ENCODE measurements at regions not wholly inside any gene's neighbourhood (a gene's known extent, or its start where the extent isn't known, plus 50 kb on each side); places are given as distances from the start of the nearest gene placed in this dataset.
"Not testable (repeated sequence)": the region's sequence is repeated elsewhere in the genome, so short reads cannot be mapped to it uniquely, and the experiment has no call there.

DNA sequence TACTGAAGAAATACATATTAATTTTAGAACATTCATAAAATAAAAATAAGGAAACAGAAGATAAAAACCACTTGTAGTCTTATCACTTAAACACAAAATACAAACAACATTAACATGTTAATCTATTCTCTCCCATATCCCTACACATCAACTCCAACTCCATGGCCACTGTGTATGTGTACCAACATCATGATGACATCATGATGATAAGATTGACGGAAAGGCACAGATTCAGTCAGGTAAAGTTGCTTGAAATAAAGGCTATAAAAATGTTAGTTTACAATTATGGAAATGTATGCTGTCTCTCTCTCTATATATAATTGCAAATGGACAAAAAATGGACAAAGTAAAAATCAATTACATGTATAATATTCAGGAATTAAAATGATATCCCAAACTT lies 388.5 kb upstream of the UBE2E3 start:
- 78% methylated on average over 1 of the region's 1 CpG for WGBS (ENCODE audit: low lambda C conversion rate)
- Histone ChIP-seq H3K4me1 (ENCODE audit: control insufficient read depth in 1 of 2, insufficient read depth in 2 of 2, low read depth in 1 of 2, low read length in 1 of 2) (no peaks in the 10 kb centered on the region), H3K4me2 (no peak overlapping the region), H3K4me3 (ENCODE audit: low read depth in 2 of 2, low read length in 1 of 2) (no peak overlapping the region), H3F3A (replicated peaks; ENCODE audit: insufficient read depth) (no peaks in the 10 kb centered on the region), H3K27ac (ENCODE audit: low read depth in 2 of 2, low read length in 1 of 2) (no peak overlapping the region), H3K9me2 (no peaks in the 10 kb centered on the region), H3K27me3 (ENCODE audit: insufficient read depth) (no peaks in the 10 kb centered on the region), H2AFZ (ENCODE audit: low read depth) (no peak overlapping the region), H3K36me3 (replicated peaks in 1 of 2; ENCODE audit: control insufficient read depth in 1 of 2, insufficient read depth in 2 of 2, low read length in 1 of 2) (no peaks in the 10 kb centered on the region), H3K79me2 (ENCODE audit: insufficient read depth) (no peaks in the 10 kb centered on the region), H3K9ac (no peak overlapping the region), H3K9me3 (no peaks in the 10 kb centered on the region), H4K20me1 (ENCODE audit: insufficient read depth) (no peaks in the 10 kb centered on the region)
- POLR2A ChIA-PET = no interaction called here
- CTCF ChIA-PET = no interaction called here
- no peak for DNase-seq
- TF ChIP-seq, protein P1, sequence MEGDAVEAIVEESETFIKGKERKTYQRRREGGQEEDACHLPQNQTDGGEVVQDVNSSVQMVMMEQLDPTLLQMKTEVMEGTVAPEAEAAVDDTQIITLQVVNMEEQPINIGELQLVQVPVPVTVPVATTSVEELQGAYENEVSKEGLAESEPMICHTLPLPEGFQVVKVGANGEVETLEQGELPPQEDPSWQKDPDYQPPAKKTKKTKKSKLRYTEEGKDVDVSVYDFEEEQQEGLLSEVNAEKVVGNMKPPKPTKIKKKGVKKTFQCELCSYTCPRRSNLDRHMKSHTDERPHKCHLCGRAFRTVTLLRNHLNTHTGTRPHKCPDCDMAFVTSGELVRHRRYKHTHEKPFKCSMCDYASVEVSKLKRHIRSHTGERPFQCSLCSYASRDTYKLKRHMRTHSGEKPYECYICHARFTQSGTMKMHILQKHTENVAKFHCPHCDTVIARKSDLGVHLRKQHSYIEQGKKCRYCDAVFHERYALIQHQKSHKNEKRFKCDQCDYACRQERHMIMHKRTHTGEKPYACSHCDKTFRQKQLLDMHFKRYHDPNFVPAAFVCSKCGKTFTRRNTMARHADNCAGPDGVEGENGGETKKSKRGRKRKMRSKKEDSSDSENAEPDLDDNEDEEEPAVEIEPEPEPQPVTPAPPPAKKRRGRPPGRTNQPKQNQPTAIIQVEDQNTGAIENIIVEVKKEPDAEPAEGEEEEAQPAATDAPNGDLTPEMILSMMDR (IDR thresholded peaks at IDR 0.05) = no peak
- TF ChIP-seq RXRA (IDR thresholded peaks at IDR 0.05; ENCODE audit: borderline replicate concordance, low read depth) = no peak
- TF ChIP-seq, protein P2, sequence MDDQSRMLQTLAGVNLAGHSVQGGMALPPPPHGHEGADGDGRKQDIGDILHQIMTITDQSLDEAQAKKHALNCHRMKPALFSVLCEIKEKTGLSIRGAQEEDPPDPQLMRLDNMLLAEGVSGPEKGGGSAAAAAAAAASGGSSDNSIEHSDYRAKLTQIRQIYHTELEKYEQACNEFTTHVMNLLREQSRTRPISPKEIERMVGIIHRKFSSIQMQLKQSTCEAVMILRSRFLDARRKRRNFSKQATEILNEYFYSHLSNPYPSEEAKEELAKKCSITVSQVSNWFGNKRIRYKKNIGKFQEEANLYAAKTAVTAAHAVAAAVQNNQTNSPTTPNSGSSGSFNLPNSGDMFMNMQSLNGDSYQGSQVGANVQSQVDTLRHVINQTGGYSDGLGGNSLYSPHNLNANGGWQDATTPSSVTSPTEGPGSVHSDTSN (IDR thresholded peaks at IDR 0.05) = no peak
- no peak for TF ChIP-seq YY1 (IDR thresholded peaks at IDR 0.05; ENCODE audit: low read depth)

DNA sequence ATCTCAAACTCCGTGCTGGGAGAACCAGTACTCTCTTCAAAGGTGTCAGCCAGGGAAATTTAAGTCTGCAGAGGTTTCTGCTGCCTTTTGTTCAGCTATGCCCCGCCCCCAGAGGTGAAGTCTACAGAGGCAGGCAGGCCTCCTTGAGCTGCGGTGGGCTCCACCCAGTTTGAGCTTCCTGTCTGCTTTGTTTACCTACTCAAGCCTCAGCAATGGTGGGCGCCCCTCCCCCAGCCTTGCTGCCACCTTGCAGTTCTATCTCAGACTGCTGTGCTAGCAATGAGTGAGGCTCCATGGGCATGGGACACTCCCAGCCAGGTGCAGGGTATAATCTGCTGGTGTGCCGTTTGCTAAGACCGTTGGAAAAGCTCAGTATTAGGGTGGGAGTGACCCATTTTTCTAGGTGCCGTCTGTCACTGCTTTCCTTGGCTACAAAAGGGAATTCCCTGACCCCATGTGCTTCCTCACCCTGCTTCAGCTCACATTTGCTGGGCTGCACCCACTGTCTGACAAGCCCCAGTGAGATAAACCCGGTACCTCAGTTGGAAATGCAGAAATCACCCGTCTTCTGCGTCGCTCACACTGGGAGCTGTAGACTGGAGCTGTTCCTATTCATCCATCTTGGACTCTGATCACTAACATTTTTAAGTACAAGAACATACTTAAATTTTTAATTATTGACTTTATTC lies 389.2 kb upstream of the UBE2E3 start:
- 71% methylated on average over 6 of the region's 11 CpGs for WGBS (ENCODE audit: low lambda C conversion rate)
- H3K79me2 ChIP-seq (ENCODE audit: insufficient read depth) = not testable (repeated sequence)

DNA sequence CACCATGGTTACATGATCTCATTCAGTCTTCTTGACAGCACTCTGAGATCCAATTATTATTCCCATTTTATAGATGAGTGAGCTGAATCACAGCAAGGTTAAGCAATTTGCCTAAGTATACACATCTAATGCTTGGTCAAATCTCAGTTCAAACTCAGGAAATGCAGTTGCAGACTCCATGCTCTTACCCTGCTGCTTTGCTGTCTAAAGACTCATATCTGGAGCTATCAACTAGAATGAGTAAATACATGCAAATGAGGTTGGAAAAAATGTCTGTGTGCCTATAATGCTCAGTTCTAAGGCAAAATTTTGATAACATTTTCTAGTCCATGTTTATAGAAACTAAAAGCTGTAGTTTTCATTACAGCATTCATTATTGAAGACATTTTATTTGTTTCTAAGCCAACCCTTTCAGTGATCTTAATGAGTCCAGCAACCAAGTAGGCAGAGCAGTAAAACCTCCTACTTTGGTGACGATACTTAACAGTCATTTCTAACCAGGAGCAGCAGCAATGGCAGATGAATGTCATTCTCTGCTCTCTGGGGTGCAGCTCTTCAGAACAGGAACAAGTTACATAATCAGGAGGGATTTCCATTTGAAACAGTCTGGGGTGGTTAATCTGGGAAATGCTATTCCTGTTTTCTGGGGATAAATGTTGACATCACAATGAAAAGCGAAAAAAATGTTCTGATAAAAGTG lies 396.8 kb upstream of the UBE2E3 start:
- no peak for DNase-seq
- CTCF ChIA-PET = no interaction called here
- Histone ChIP-seq H3K79me2 (ENCODE audit: insufficient read depth) (no peaks in the 10 kb centered on the region), H4K20me1 (ENCODE audit: insufficient read depth) (no peaks in the 10 kb centered on the region), H3K4me2 (no peak overlapping the region), H3K27me3 (ENCODE audit: insufficient read depth) (no peaks in the 10 kb centered on the region), H3K9me3 (no peaks in the 10 kb centered on the region), H3K4me3 (ENCODE audit: low read depth in 2 of 2, low read length in 1 of 2) (no peak overlapping the region), H3K36me3 (replicated peaks in 1 of 2; ENCODE audit: control insufficient read depth in 1 of 2, insufficient read depth in 2 of 2, low read length in 1 of 2) (no peaks in the 10 kb centered on the region), H3K27ac (ENCODE audit: low read depth in 2 of 2, low read length in 1 of 2) (no peak overlapping the region), H3F3A (replicated peaks; ENCODE audit: insufficient read depth) (no peaks in the 10 kb centered on the region), H3K9me2 (no peaks in the 10 kb centered on the region), H2AFZ (ENCODE audit: low read depth) (no peak overlapping the region), H3K4me1 (ENCODE audit: control insufficient read depth in 1 of 2, insufficient read depth in 2 of 2, low read depth in 1 of 2, low read length in 1 of 2) (no peaks in the 10 kb centered on the region), H3K9ac (no peak overlapping the region)
- POLR2A ChIA-PET = no interaction called here
- 90% methylated on average over 2 of the region's 2 CpGs for WGBS (ENCODE audit: low lambda C conversion rate)
- TF ChIP-seq RXRA (IDR thresholded peaks at IDR 0.05; ENCODE audit: borderline replicate concordance, low read depth) = no peak
- TF ChIP-seq MEF2A (IDR thresholded peaks at IDR 0.05; ENCODE audit: borderline replicate concordance, low read depth) = no peak
- no peak for TF ChIP-seq GABPA (IDR thresholded peaks at IDR 0.05; ENCODE audit: low read depth)
- TF ChIP-seq, protein P3, sequence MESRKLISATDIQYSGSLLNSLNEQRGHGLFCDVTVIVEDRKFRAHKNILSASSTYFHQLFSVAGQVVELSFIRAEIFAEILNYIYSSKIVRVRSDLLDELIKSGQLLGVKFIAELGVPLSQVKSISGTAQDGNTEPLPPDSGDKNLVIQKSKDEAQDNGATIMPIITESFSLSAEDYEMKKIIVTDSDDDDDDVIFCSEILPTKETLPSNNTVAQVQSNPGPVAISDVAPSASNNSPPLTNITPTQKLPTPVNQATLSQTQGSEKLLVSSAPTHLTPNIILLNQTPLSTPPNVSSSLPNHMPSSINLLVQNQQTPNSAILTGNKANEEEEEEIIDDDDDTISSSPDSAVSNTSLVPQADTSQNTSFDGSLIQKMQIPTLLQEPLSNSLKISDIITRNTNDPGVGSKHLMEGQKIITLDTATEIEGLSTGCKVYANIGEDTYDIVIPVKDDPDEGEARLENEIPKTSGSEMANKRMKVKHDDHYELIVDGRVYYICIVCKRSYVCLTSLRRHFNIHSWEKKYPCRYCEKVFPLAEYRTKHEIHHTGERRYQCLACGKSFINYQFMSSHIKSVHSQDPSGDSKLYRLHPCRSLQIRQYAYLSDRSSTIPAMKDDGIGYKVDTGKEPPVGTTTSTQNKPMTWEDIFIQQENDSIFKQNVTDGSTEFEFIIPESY (IDR thresholded peaks at IDR 0.05; ENCODE audit: borderline replicate concordance, low read depth) = no peak
- TF ChIP-seq YY1 (IDR thresholded peaks at IDR 0.05; ENCODE audit: low read depth) = no peak
- no peak for TF ChIP-seq ELF1 (IDR thresholded peaks at IDR 0.05)
- no peak for TF ChIP-seq TAF1 (IDR thresholded peaks at IDR 0.05; ENCODE audit: borderline replicate concordance, low read depth, low read length)
- no peak for TF ChIP-seq SMC3 (IDR thresholded peaks at IDR 0.05; ENCODE audit: low read depth, low read length)
- TF ChIP-seq SIN3A (IDR thresholded peaks at IDR 0.05; ENCODE audit: borderline replicate concordance, low read depth, low read length) = no peak
- no peak for TF ChIP-seq MXI1 (IDR thresholded peaks at IDR 0.05; ENCODE audit: low read depth, low read length)

More for the DNA sequence above, 389.2 kb upstream of the UBE2E3 start:
- H3K9ac ChIP-seq; DNase-seq; H3K4me1 ChIP-seq (ENCODE audit: control insufficient read depth in 1 of 2, insufficient read depth in 2 of 2, low read depth in 1 of 2, low read length in 1 of 2); H3K36me3 ChIP-seq (replicated peaks in 1 of 2; ENCODE audit: control insufficient read depth in 1 of 2, insufficient read depth in 2 of 2, low read length in 1 of 2); H3K27me3 ChIP-seq (ENCODE audit: insufficient read depth); H3K4me2 ChIP-seq; H3K27ac ChIP-seq (ENCODE audit: low read depth in 2 of 2, low read length in 1 of 2); H4K20me1 ChIP-seq (ENCODE audit: insufficient read depth); POLR2A ChIA-PET; H3K9me2 ChIP-seq; H3K9me3 ChIP-seq; CTCF ChIA-PET; H3K4me3 ChIP-seq (ENCODE audit: low read depth in 2 of 2, low read length in 1 of 2); H2AFZ ChIP-seq (ENCODE audit: low read depth); H3F3A ChIP-seq (replicated peaks; ENCODE audit: insufficient read depth): not testable (repeated sequence)

Measured in SK-N-SH (cell line).